Liver (tissue), 7 donors: ENCODE measurements at regions not wholly inside any gene's neighbourhood (a gene's known extent, or its start where the extent isn't known, plus 50 kb on each side); places are given as distances from the start of the nearest gene placed in this dataset.

ENCODE experiments used
- DNase-seq: peaks from one replicate; pipeline ENCODE4 v3.0.0-alpha.2; 2017; ENCODE audit warnings: low spot score
- H3K27ac ChIP-seq, 2 donors: one replicate each; pipeline ENCODE4 v1.7.0; 2013; ENCODE audit warnings: inconsistent platforms in 2 of 2, low read length in 2 of 2, control low read depth in 1 of 2, low read depth in 1 of 2, mild to moderate bottlenecking in 1 of 2
- H3K27me3 ChIP-seq, 4 donors: one replicate each; pipeline versions ENCODE4 v1.6.1 to v1.7.0; 2013; ENCODE audit warnings: low read length in 3 of 4, inconsistent platforms in 1 of 4, mild to moderate bottlenecking in 1 of 4, moderate library complexity in 1 of 4; ENCODE audit not compliant: control insufficient read depth in 4 of 4, insufficient read depth in 4 of 4
- H3K36me3 ChIP-seq, 4 donors: one replicate each; pipeline versions ENCODE4 v1.6.1 to v1.7.0; 2013; ENCODE audit warnings: low read length in 3 of 4, mild to moderate bottlenecking in 3 of 4, low read depth in 1 of 4, moderate library complexity in 1 of 4; ENCODE audit not compliant: control insufficient read depth in 4 of 4, insufficient read depth in 3 of 4
- H3K4me1 ChIP-seq, 4 donors: one replicate each; pipeline versions ENCODE4 v1.6.1 to v1.7.0; 2013; ENCODE audit warnings: low read length in 3 of 4, mild to moderate bottlenecking in 3 of 4, moderate library complexity in 1 of 4; ENCODE audit not compliant: control insufficient read depth in 4 of 4, insufficient read depth in 4 of 4
- H3K4me3 ChIP-seq, 3 donors: one replicate each; pipeline versions ENCODE4 v1.6.1 to v1.7.0; 2013; ENCODE audit warnings: low read length in 3 of 3, control low read depth in 1 of 3, low read depth in 1 of 3, mild to moderate bottlenecking in 1 of 3
- H3K9ac ChIP-seq, 2 donors: one replicate each; pipeline ENCODE4 v1.7.0; 2013; ENCODE audit warnings: low read length in 2 of 2, mild to moderate bottlenecking in 2 of 2, moderate library complexity in 2 of 2, control low read depth in 1 of 2, low read depth in 1 of 2
- H3K9me3 ChIP-seq, 4 donors: one replicate each; pipeline versions ENCODE4 v1.6.1 to v1.7.0; 2013; ENCODE audit warnings: low read length in 3 of 4; ENCODE audit not compliant: control insufficient read depth in 4 of 4
- ATF3 ChIP-seq: IDR thresholded peaks from 2 replicates; pipeline ENCODE4 v1.6.1; 2016; ENCODE audit warnings: antibody characterized with exemption
- EGR1 ChIP-seq, 2 donors: IDR thresholded peaks; 2 replicates each; pipeline ENCODE4 v1.6.1; 2016 to 2018; ENCODE audit warnings: antibody characterized with exemption in 2 of 2, low read depth in 2 of 2
- FOXA2 ChIP-seq: IDR thresholded peaks from 2 replicates; pipeline ENCODE4 v1.6.1; 2016; ENCODE audit warnings: antibody characterized with exemption
- GABPA ChIP-seq, 2 donors: IDR thresholded peaks in 1 of 2; conservative IDR thresholded peaks in 1 of 2; 2 replicates each; pipeline ENCODE4 v1.6.1; 2016; ENCODE audit warnings: antibody characterized with exemption in 2 of 2, mild to moderate bottlenecking in 1 of 2, moderate library complexity in 1 of 2
- HNF4A ChIP-seq, 2 donors: conservative IDR thresholded peaks; 2 replicates each; pipeline ENCODE4 v1.6.1; 2016; ENCODE audit warnings: antibody characterized with exemption in 2 of 2, mild to moderate bottlenecking in 2 of 2
- HNF4G ChIP-seq: IDR thresholded peaks from 2 replicates; pipeline ENCODE4 v1.6.1; 2016; ENCODE audit warnings: antibody characterized with exemption
- JUND ChIP-seq, 2 donors: IDR thresholded peaks; 2 replicates each; pipeline ENCODE4 v1.6.1; 2016; ENCODE audit warnings: antibody characterized with exemption in 2 of 2
- NR2F2 ChIP-seq: IDR thresholded peaks from 2 replicates; pipeline ENCODE4 v1.6.1; 2016; ENCODE audit warnings: antibody characterized with exemption
- RAD21 ChIP-seq, 2 donors: IDR thresholded peaks; 2 replicates each; pipeline ENCODE4 v1.6.1; 2016; ENCODE audit warnings: antibody characterized with exemption in 2 of 2, mild to moderate bottlenecking in 2 of 2
- RXRA ChIP-seq, 2 donors: IDR thresholded peaks; 2 replicates each; pipeline ENCODE4 v1.6.1; 2017 to 2018; ENCODE audit warnings: antibody characterized with exemption in 2 of 2, mild to moderate bottlenecking in 1 of 2
- TAF1 ChIP-seq: conservative IDR thresholded peaks from 2 replicates; pipeline ENCODE4 v1.6.1; 2016; ENCODE audit warnings: antibody characterized with exemption, mild to moderate bottlenecking
- YY1 ChIP-seq: IDR thresholded peaks from 2 replicates; pipeline ENCODE4 v1.6.1; 2016; ENCODE audit warnings: antibody characterized with exemption, mild to moderate bottlenecking
- ZBTB33 ChIP-seq: IDR thresholded peaks from 2 replicates; pipeline ENCODE4 v1.6.1; 2016; ENCODE audit warnings: antibody characterized with exemption
- WGBS: extraction: QIAGEN DNeasy Blood & Tissue Kit; methylation state at CpG from one replicate; pipeline ENCODE4 v1.1.7; 2013; 5-methylcytosine and 5-hydroxymethylcytosine counted together
- TF ChIP-seq, protein P1 (sequence below): IDR thresholded peaks from 2 replicates; pipeline ENCODE4 v1.6.1; 2016; ENCODE audit warnings: antibody characterized with exemption, mild to moderate bottlenecking
- TF ChIP-seq, protein P2 (sequence below): IDR thresholded peaks from 2 replicates; pipeline ENCODE4 v1.6.1; 2016; ENCODE audit warnings: antibody characterized with exemption
- donor health status: healthy.
- donor health status: healthy.
- donor health status: healthy.
- donor health status: healthy.

DNA sequence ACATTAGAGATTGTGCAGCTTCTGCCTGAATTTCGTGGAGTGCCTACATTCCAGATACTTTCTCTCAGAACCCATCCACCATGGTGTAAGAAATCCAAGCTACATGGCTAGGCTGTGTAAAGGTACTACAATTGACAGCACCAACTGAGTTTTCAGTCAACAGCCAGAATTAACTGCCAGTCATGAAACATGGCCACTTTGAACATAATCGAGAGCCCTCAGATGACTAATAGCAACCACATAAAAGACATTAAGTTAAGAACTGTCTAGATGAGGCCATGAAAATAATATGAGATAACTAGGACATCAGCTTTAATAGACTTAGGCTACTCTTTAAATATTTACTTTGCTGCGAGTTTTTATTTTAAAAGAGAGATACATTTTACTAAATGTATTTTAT lies 1106.8 kb upstream of the LRRTM3 start:
- DNase-seq, result no peak
- no peaks in the 10 kb centered on the region for H3K4me1 ChIP-seq
- no peaks in the 10 kb centered on the region for H3K36me3 ChIP-seq
- no peak overlapping the region for H3K4me3 ChIP-seq
- H3K9ac ChIP-seq, result no peak overlapping the region
- no peaks in the 10 kb centered on the region for H3K9me3 ChIP-seq
- no peaks in the 10 kb centered on the region for H3K27me3 ChIP-seq
- no peak overlapping the region for H3K27ac ChIP-seq
- WGBS, result 83% methylated on average over 3 of the region's 3 CpGs
- TF ChIP-seq RAD21 (IDR thresholded peaks at IDR 0.05), result no peak
- TF ChIP-seq TAF1, result no peak
- TF ChIP-seq, protein P1, sequence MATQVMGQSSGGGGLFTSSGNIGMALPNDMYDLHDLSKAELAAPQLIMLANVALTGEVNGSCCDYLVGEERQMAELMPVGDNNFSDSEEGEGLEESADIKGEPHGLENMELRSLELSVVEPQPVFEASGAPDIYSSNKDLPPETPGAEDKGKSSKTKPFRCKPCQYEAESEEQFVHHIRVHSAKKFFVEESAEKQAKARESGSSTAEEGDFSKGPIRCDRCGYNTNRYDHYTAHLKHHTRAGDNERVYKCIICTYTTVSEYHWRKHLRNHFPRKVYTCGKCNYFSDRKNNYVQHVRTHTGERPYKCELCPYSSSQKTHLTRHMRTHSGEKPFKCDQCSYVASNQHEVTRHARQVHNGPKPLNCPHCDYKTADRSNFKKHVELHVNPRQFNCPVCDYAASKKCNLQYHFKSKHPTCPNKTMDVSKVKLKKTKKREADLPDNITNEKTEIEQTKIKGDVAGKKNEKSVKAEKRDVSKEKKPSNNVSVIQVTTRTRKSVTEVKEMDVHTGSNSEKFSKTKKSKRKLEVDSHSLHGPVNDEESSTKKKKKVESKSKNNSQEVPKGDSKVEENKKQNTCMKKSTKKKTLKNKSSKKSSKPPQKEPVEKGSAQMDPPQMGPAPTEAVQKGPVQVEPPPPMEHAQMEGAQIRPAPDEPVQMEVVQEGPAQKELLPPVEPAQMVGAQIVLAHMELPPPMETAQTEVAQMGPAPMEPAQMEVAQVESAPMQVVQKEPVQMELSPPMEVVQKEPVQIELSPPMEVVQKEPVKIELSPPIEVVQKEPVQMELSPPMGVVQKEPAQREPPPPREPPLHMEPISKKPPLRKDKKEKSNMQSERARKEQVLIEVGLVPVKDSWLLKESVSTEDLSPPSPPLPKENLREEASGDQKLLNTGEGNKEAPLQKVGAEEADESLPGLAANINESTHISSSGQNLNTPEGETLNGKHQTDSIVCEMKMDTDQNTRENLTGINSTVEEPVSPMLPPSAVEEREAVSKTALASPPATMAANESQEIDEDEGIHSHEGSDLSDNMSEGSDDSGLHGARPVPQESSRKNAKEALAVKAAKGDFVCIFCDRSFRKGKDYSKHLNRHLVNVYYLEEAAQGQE, result no peak
- TF ChIP-seq, protein P2, sequence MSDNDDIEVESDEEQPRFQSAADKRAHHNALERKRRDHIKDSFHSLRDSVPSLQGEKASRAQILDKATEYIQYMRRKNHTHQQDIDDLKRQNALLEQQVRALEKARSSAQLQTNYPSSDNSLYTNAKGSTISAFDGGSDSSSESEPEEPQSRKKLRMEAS, result no peak
- no peak for TF ChIP-seq NR2F2
- TF ChIP-seq ATF3, result no peak
- TF ChIP-seq GABPA (IDR thresholded peaks at IDR 0.05 in 1 of 2, conservative IDR thresholded peaks at IDR 0.05 in 1 of 2), result no peak
- no peak for TF ChIP-seq HNF4A (conservative IDR thresholded peaks at IDR 0.05)
- TF ChIP-seq FOXA2, result no peak
- no peak for TF ChIP-seq HNF4G
- no peak for TF ChIP-seq YY1

- WGBS, result 62% methylated on average over 1 of the region's 1 CpG
- Histone ChIP-seq H3K9me3 (no peaks in the 10 kb centered on the region), H3K9ac (no peak overlapping the region), H3K4me3 (no peak overlapping the region), H3K4me1 (no peaks in the 10 kb centered on the region), H3K27me3 (no peaks in the 10 kb centered on the region), H3K27ac (no peak overlapping the region), H3K36me3 (no peaks in the 10 kb centered on the region)
- TF ChIP-seq EGR1 (IDR thresholded peaks at IDR 0.05; ENCODE audit: low read depth in 2 of 2), result no peak
- TF ChIP-seq ATF3, result no peak
- no peak for TF ChIP-seq ZBTB33
- TF ChIP-seq TAF1, result no peak
- TF ChIP-seq RAD21 (IDR thresholded peaks at IDR 0.05), result no peak
- no peak for TF ChIP-seq GABPA (IDR thresholded peaks at IDR 0.05 in 1 of 2, conservative IDR thresholded peaks at IDR 0.05 in 1 of 2)
- TF ChIP-seq RXRA (IDR thresholded peaks at IDR 0.05), result no peak
- no peak for TF ChIP-seq JUND (IDR thresholded peaks at IDR 0.05)
- TF ChIP-seq NR2F2, result no peak
- TF ChIP-seq, protein P1, result no peak
- DNase-seq, result no peak
Measured at GRCh38 chr10:65827359-65827758, 1098.5 kb upstream of the LRRTM3 start.
